NCI-H748 treated with DMSO at 0.1 percent for 48 hours (cell line): ENCODE measurements at regions not wholly inside any gene's neighbourhood (a gene's known extent, or its start where the extent isn't known, plus 50 kb on each side); places are given as distances from the start of the nearest gene placed in this dataset.

Experiments
- DNase-seq: peaks from one replicate; lab custom pipeline; 2025; lab: John Stamatoyannopoulos, UW

GRCh38 chr2:60158262-60158661 is 395.2 kb downstream of the BCL11A start:
- DNase-seq = no peak

GRCh38 chr2:60157283-60157682 is 396.2 kb downstream of the BCL11A start:
- no peak for DNase-seq

DNA sequence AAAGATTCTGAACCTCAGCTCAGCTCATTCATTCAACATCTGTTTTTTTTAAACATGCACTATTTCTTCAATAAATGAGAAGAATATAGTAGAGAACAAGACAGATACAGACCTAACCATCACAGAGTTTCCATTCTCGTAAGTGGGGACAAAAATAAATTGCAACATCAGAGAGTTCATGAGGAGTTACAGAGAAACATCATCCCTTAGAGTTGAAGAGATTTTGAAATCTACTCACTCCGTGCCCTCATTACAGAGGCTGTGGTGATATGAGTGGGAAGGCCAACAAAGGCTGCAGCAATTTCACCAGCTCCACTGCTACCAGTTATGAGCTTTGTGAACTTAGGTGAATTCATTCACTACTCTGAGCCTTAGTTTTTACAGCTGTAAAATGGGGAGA is 399.3 kb downstream of the BCL11A start:
- no peak for DNase-seq

DNA sequence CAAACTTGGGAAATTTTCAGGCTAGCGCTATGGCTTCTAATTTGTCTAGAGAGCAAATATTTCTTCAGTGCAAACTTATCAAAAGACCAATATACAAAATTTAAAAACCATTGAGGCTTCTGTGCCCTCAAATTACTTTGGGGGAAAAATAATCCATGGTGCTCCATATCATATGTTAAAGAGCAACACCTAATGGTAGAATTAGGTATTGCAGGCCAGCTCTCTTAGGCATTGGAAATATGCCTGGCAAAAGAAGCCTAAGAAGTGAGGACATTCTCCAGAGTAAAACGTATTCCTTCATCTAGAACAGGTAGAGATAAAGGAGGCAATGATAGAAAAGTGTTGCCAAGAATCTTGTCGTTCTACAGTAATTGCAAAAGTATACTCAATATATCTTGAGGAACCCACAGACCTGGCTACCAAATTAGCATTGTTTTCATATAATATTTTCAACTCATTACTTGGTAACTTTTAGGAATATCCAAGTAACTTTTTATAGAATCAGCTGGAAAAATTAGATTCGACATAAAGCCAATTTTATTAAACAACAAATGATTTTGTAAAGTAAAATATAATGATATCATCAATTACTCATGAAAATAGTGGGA is 401.1 kb downstream of the BCL11A start:
- DNase-seq = no peak

DNA sequence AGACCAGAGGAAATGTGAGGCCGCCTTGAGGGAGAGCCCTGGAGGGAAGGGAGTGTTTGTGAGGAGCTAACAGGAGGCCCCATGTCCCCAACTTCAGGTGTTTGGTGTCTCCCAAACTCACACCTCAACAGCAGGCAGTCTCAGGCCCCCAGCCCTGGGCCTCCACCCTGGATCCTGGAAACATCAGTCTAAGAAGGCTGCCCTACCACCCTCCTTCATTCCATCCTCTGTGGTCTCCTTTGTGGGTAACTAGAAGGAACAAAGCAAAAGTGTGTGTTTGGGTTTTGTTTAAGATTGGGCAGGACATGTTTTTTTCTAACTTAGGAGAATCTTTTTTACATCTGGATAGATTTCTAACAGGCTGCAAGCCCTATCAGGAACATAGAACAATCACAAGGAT is 404.3 kb downstream of the BCL11A start:
- no peak for DNase-seq

DNA sequence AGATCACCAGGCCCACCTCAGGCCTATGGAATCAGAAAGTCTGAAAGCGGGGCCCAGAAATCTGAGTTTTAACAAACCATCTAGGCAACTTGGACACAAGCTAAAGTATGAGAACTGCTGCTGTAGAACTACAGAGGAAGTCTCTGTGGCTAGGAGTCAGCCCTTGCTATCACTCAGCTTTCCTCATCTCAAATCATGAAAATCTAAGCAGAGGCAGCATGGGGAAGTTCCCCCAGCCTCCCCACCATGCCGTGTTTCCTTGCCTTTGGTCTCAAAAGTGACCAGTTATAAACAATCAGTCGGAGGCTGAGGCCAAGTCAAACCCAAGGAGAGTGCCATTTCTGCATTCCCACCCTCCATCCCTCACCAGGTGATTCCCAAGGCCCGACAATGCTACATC is 404.7 kb downstream of the BCL11A start:
- DNase-seq = no peak

- no peak for DNase-seq
Measured at GRCh38 chr2:60140185-60140584, 413.3 kb downstream of the BCL11A start.

DNA sequence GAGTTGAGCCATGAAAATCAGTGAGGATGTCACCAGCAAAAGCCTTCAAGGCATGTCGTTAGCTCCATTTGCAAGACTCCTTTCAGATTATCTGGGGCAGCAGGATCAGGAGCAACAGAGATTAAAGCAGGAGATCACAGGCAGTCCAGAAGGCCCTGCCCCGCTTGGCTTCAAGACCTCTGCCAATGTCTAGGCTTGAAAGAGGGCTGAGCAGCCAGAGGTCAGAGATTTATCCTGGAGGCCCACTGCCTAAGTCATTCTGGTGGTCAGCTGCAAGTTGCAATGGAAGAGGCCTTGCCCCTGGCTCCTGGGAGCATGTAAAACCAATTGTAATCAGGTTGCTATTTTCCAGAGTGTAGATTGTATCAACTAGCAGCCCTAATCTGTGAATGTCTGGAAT is 416.5 kb downstream of the BCL11A start:
- DNase-seq = no peak

GRCh38 chr2:60127191-60127590 is 426.3 kb downstream of the BCL11A start:
- no peak for DNase-seq

DNA sequence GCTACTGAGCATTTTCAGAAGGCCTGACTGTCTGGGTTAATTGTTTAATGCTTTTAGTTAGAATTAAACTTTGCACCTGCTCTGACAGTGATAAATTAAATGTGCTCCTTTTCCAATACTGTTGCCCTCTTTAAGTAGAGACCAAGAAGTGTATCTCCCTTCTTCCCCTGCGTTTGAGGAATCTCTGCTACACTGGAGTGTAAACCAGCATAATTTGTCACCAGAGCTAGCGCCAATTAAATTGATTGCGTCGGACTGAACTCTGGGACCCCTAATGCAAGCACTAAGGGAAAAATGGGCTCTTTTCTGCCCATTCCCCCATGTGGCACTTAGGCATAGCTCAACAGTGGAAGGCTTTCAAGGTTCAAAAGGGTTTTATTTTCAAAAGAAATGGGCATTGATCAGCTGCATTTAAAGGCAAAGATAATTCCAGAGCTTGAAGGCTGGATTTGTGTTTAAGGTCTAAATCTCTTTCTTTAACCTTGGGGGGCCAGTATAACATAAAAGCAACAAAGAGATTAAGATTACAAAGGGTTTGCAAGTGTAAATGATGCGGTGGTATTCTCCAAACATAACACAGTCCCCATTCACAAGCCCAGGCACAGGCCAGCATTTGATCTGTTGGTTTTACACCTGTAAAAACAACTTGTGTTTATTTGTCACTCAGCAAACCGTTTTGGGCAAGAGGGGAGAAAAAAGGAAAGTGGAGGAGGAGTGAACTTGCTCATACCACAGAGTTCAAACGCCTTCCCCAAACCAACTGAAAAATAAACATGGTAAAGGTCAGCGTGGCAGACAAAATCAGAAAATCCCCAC is 427.6 kb downstream of the BCL11A start:
- DNase-seq = no peak

DNA sequence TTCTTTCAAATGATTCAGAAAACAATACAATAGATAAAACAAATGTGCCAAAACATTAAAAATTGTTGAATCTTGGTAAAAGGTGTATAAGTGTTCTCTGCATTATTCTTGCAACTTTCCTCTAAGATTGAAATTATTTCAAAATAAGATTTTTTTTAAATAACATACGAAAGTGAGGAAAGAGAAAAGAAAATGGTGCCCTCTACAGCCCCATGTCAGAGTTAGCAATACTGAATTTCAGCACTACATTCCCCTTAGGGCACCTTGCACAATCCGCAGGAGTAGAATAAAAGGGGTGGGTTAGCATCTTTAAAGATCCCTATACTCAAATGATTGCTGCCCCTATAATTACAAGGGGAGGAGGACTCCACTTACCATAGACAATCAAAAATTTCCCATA is 433.7 kb downstream of the BCL11A start:
- DNase-seq = no peak

GRCh38 chr2:60118917-60119316 is 434.5 kb downstream of the BCL11A start:
- DNase-seq = no peak

- DNase-seq = no peak
Measured at GRCh38 chr2:60118061-60118460, 435.4 kb downstream of the BCL11A start.

DNA sequence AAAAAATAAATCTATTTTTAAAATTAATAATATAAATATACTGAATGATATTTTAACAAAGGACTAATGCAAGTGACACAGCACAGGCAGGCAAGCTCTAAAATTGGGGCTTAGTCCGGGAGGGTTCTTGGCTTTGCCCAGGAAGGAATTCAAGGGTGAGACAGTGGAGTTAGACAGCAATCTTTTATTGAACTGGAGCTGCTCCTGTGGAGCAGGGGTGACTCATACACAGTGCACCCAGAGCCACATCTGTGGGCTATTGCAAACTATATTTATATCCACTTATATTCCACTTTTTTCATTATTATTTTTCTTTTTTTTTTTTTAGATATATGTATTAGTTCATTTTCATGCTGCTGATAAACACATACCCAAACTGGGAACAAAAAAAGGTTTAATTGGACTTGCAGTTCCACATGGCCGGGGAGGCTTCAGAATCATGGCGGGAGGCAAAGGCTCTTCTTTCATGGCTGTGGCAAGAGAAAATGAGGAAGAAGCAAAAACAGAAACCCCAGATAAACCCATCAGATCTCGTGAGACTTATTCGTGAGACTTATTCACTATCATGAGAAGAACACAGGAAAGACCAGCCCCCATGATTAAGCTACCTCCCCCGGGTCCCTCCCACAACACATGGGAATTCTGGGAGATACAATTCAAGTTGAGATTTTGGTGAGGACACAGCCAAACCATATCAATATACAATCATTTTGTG is 437.1 kb downstream of the BCL11A start:
- DNase-seq = no peak

- no peak for DNase-seq
Measured at GRCh38 chr2:60109744-60110143, 443.7 kb downstream of the BCL11A start.

DNA sequence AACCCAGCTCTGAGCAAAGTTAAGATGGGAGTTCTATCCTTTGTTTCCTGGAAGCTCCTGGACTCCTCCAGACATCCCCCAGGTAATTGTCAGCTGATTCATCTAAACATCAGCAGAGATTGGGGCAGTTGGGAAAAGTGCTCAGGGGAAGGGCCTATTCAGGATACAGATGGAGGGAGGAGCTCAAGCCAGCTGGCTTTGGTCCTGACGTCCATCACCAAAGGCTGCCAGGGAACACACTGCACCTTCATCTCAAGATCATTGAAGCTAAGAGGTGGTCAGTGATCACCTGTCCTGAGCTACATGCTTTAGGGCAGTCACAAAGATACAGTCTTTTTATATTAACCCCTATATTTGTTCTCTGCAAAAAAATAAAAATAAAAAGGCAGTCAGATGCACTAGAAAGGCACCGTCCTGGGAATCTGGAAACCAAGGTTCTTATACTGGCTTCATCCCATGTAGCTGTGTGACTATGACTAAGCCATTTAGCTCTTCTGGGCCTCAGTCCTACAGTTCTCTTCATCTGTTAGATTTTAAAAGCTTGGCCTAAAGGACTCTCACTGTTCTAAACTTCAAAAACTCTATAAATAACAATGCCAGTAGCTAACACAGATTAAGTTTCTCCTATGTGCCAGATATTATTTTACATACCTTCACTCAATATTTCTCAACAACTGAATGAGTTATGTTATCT is 446.5 kb downstream of the BCL11A start:
- no peak for DNase-seq

DNA sequence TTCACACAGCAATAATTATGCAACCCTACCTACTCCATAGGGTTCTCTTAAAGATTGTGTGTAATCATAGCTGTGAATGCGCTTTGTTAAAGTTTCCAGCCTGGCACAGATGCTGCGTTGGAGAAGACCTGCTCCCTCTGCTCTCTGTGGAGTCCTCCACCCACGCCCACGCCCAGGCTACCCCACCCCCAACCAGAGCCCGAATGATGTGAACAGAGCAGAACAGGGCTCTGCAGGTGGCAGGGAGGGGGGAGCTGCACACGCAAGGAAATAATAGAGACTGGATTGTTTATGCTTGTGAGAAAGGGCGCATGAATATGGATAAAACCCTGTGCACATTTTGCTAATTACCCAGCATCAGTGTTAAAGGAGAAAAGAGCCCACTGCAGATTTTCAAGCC is 447.5 kb downstream of the BCL11A start:
- no peak for DNase-seq

- no peak for DNase-seq
Measured at GRCh38 chr2:60104514-60105505, 448.6 kb downstream of the BCL11A start.

DNA sequence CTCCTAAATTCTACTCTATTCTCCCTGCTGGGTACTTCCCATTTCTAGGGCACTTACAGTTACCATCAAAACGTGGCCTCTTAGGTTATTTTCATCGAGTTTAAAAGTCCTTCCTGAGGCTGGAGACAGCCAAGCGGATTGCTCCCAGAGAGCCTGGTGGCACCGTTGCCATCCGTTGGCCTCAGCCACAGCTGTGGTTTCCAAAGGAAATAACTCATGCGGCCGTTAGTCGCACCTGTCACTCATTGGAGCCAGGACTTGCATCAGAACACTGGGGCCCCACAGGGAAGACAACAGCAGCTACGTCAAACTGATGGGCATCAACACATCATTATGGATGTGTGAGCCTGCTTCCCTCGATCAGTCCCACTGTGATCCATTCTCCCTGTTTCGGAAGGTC is 453.4 kb downstream of the BCL11A start:
- no peak for DNase-seq

GRCh38 chr2:60098996-60099395 is 454.5 kb downstream of the BCL11A start:
- no peak for DNase-seq

DNA sequence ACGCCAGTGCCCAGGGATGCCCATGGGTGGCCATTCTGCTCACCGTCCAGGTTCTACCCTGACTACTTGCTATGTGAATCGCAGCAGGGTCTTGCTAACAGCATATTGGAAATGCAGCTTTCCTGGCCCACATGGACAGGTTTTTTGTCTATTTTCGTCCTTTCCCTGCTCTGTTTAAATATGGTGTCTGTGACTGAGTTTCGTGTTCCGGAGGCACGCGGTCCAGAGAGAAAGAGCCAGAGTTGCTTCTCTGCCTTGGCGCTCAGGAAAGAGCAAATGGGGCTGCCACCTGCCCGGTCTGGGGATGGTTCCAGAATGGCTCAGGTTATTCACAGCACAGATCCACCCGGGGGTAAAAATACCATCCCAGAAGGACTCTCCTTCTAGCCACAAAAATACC is 456.2 kb downstream of the BCL11A start:
- DNase-seq = no peak
